Neural progenitor cell (in vitro differentiated cells): ENCODE measurements at regions not wholly inside any gene's neighbourhood (a gene's known extent, or its start where the extent isn't known, plus 50 kb on each side); places are given as distances from the start of the nearest gene placed in this dataset.

Experiments used
- CTCF ChIP-seq: fragments of 200-600 bp; sonication (generic); IDR thresholded peaks from 2 replicates; pipeline ENCODE4 v1.5.1; 2017; ENCODE audit warnings: antibody characterized with exemption, mild to moderate bottlenecking
- EZH2 ChIP-seq: fragments of 200-600 bp; sonication (generic); IDR thresholded peaks from 2 replicates; pipeline ENCODE4 v1.6.1; 2017; ENCODE audit warnings: antibody characterized with exemption, mild to moderate bottlenecking, moderate library complexity
- EZH2phosphoT487 ChIP-seq: fragments of 200-600 bp; sonication (generic); IDR thresholded peaks from 2 replicates; pipeline ENCODE4 v1.6.1; 2017; ENCODE audit warnings: antibody characterized with exemption

- no peak for TF ChIP-seq CTCF
- TF ChIP-seq EZH2phosphoT487: no peak
- no peak for TF ChIP-seq EZH2
Measured at GRCh38 chr10:90398566-90398965, 459.3 kb downstream of the HTR7 start.
